DOHH2 (cell line): ENCODE measurements at regions not wholly inside any gene's neighbourhood (a gene's known extent, or its start where the extent isn't known, plus 50 kb on each side); places are given as distances from the start of the nearest gene placed in this dataset.

Source experiments
- H3F3A ChIP-seq: fragments of 200-600 bp; sonication (generic), shearing (Covaris generic); 2 replicates; pipeline ENCODE4 v1.6.0; 2016; ENCODE audit warnings: antibody characterized with exemption, mild to moderate bottlenecking; ENCODE audit not compliant: control insufficient read depth, insufficient read depth
- H3K27ac ChIP-seq: fragments of 200-600 bp; sonication (generic); 2 replicates; pipeline ENCODE4 v1.5.1; 2014; ENCODE audit warnings: low read depth, mild to moderate bottlenecking, low read length, moderate library complexity
- H3K27me3 ChIP-seq: fragments of 200-600 bp; sonication (generic); 2 replicates; pipeline ENCODE4 v1.6.1; 2014; ENCODE audit warnings: mild to moderate bottlenecking, low read length, mixed read lengths; ENCODE audit not compliant: control insufficient read depth
- H3K36me3 ChIP-seq: fragments of 200-600 bp; sonication (generic); 2 replicates; pipeline ENCODE4 v1.6.1; 2014; ENCODE audit warnings: mild to moderate bottlenecking, low read length, moderate library complexity, mixed read lengths; ENCODE audit not compliant: control insufficient read depth
- H3K4me1 ChIP-seq: fragments of 200-600 bp; sonication (generic); 2 replicates; pipeline ENCODE4 v1.6.1; 2014; ENCODE audit warnings: mild to moderate bottlenecking, low read length, mixed read lengths; ENCODE audit not compliant: control insufficient read depth
- H3K4me2 ChIP-seq: fragments of 200-600 bp; sonication (generic); 2 replicates; pipeline ENCODE4 v1.6.0; 2014; ENCODE audit warnings: mild to moderate bottlenecking, low read length, moderate library complexity
- H3K4me3 ChIP-seq: fragments of 200-600 bp; sonication (generic); 2 replicates; pipeline ENCODE4 v1.5.1; 2014; ENCODE audit warnings: mild to moderate bottlenecking, low read length, mixed read lengths
- H3K79me2 ChIP-seq: fragments of 200-600 bp; sonication (generic); 2 replicates; pipeline ENCODE4 v1.6.1; 2014; ENCODE audit warnings: mild to moderate bottlenecking, low read length, mixed read lengths; ENCODE audit not compliant: control insufficient read depth
- H3K9me2 ChIP-seq: fragments of 200-600 bp; sonication (generic); replicated peaks from 2 replicates; pipeline ENCODE4 v1.6.1; 2014; ENCODE audit warnings: mild to moderate bottlenecking, low read length, mixed read lengths; ENCODE audit not compliant: control insufficient read depth
- H3K9me3 ChIP-seq: fragments of 200-600 bp; sonication (generic); 2 replicates; pipeline ENCODE4 v1.6.1; 2014; ENCODE audit warnings: antibody characterized with exemption, low read length, mixed read lengths; ENCODE audit not compliant: control insufficient read depth, insufficient read depth
- H4K20me1 ChIP-seq: fragments of 200-600 bp; sonication (generic); 2 replicates; pipeline ENCODE4 v1.6.0; 2014; ENCODE audit warnings: low read depth, mild to moderate bottlenecking, antibody characterized with exemption, low read length, moderate library complexity; ENCODE audit not compliant: control insufficient read depth, insufficient read depth
- EZH2phosphoT487 ChIP-seq: fragments of 200-600 bp; sonication (generic); IDR thresholded peaks from 2 replicates; pipeline ENCODE4 v1.6.1; 2017; ENCODE audit warnings: borderline replicate concordance, mild to moderate bottlenecking, antibody characterized with exemption, low read length, moderate library complexity, mixed read lengths
- TF ChIP-seq, protein P1 (sequence below): fragments of 200-600 bp; sonication (generic); IDR thresholded peaks from one replicate; pipeline ENCODE4 v1.5.1; 2014; ENCODE audit warnings: antibody characterized with exemption, mild to moderate bottlenecking, low read depth, low read length; ENCODE audit not compliant: poor library complexity, severe bottlenecking

DNA sequence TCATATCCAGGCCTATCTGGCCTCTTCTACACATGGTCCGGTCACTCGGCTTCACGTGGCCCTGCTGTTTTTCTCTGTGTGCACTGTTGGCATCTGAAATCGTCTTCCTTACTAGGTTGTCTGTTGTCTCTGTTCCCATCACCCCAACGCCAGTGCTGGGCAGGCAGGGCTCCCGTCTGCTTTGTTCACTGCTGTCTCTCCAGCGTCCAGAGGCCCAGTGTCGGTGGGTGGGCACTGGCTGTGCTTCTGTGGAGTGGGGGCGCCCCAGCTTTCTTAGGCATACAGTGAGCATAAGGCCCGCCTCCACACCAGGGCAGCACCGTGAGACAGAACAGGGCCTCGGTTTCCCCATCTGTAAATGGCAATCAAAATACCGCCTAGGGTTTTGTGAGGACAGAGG, 153.1 kb downstream of the BCL11B start:
- Histone ChIP-seq H3K4me3 (no peak overlapping the region), H3K9me2 (no peaks in the 10 kb centered on the region), H3K4me2 (no peak overlapping the region), H4K20me1 (no peaks in the 10 kb centered on the region), H3K27me3 (no peaks in the 10 kb centered on the region), H3K4me1 (no peaks in the 10 kb centered on the region), H3K79me2 (no peaks in the 10 kb centered on the region), H3K27ac (no peak overlapping the region), H3K36me3 (no peaks in the 10 kb centered on the region), H3K9me3 (no peaks in the 10 kb centered on the region), H3F3A (no peaks in the 10 kb centered on the region)
- TF ChIP-seq EZH2phosphoT487 = no peak
- TF ChIP-seq, protein P1, sequence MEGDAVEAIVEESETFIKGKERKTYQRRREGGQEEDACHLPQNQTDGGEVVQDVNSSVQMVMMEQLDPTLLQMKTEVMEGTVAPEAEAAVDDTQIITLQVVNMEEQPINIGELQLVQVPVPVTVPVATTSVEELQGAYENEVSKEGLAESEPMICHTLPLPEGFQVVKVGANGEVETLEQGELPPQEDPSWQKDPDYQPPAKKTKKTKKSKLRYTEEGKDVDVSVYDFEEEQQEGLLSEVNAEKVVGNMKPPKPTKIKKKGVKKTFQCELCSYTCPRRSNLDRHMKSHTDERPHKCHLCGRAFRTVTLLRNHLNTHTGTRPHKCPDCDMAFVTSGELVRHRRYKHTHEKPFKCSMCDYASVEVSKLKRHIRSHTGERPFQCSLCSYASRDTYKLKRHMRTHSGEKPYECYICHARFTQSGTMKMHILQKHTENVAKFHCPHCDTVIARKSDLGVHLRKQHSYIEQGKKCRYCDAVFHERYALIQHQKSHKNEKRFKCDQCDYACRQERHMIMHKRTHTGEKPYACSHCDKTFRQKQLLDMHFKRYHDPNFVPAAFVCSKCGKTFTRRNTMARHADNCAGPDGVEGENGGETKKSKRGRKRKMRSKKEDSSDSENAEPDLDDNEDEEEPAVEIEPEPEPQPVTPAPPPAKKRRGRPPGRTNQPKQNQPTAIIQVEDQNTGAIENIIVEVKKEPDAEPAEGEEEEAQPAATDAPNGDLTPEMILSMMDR = no peak
